ENCODE measurements at regions not wholly inside any gene's neighbourhood (a gene's known extent, or its start where the extent isn't known, plus 50 kb on each side); places are given as distances from the start of the nearest gene placed in this dataset.

DNA sequence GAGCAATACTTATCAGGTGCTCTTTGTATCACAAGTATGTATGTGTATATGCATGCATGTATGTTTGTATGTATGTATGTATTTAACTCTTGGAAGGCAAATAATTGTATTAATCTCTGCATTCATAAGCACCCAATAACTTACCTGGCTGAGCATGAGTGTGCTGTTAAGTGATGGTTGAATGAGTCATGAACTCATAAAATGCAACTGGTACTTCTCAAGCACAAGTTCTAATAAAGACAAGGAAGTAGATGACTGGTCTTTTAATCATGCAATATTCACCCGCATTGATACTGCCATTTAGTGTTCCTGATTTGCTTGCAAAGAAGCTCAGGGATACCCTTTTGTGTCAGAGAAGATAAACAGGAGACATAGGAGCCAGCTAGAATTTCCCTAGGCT lies 204.9 kb upstream of the TRPM3 start:
- TF ChIP-seq CTCF (IDR thresholded peaks at IDR 0.05), result no peak
- no peak for TF ChIP-seq POLR2AphosphoS5 (IDR thresholded peaks at IDR 0.05)
- TF ChIP-seq POLR2A (IDR thresholded peaks at IDR 0.05), result no peak
